NCI-H82 treated with DMSO at 0.1 percent for 48 hours (cell line): ENCODE measurements at regions not wholly inside any gene's neighbourhood (a gene's known extent, or its start where the extent isn't known, plus 50 kb on each side); places are given as distances from the start of the nearest gene placed in this dataset.
A peak's percentile ranks its signal among the peaks of the same experiment; 100 is the strongest.
"Not testable (repeated sequence)": the region's sequence is repeated elsewhere in the genome, so short reads cannot be mapped to it uniquely, and the experiment has no call there.

ENCODE experiments used
- DNase-seq: peaks from one replicate; lab custom pipeline; 2025; ENCODE audit not compliant: unreplicated experiment; lab: John Stamatoyannopoulos, UW

- no peak for DNase-seq
These were observed 168.9 kb downstream of the C11orf91 start for GRCh38 chr11:33531743-33532181.

- DNase-seq, result no peak
These were observed 169.8 kb downstream of the C11orf91 start for GRCh38 chr11:33530815-33531214.

GRCh38 chr11:33529461-33529860 lies 171.2 kb downstream of the C11orf91 start:
- no peak for DNase-seq

GRCh38 chr11:33527738-33528137 lies 172.9 kb downstream of the C11orf91 start:
- DNase-seq, result not testable (repeated sequence)

- no peak for DNase-seq
These were observed 174.8 kb downstream of the C11orf91 start for GRCh38 chr11:33525789-33526188.

GRCh38 chr11:33521384-33521783 lies 179.2 kb downstream of the C11orf91 start:
- no peak for DNase-seq

GRCh38 chr11:33520112-33520511 lies 180.5 kb downstream of the C11orf91 start:
- DNase-seq, result no peak

- DNase-seq, result no peak
These were observed 185.3 kb downstream of the C11orf91 start for GRCh38 chr11:33515347-33515746.

GRCh38 chr11:33514079-33514925 lies 186.3 kb downstream of the C11orf91 start:
- DNase-seq, result no peak

- no peak for DNase-seq
These were observed 191.0 kb downstream of the C11orf91 start for GRCh38 chr11:33509632-33510031.

- peak; percentile 12 for DNase-seq
These were observed 192.7 kb downstream of the C11orf91 start for GRCh38 chr11:33507967-33508366.

GRCh38 chr11:33507356-33507755 lies 193.3 kb downstream of the C11orf91 start:
- no peak for DNase-seq

GRCh38 chr11:33505093-33505492 lies 195.5 kb downstream of the C11orf91 start:
- no peak for DNase-seq

GRCh38 chr11:33500861-33501479 lies 199.7 kb downstream of the C11orf91 start:
- no peak for DNase-seq

GRCh38 chr11:33500332-33500731 lies 200.3 kb downstream of the C11orf91 start:
- no peak for DNase-seq

GRCh38 chr11:33492596-33492995 lies 208.0 kb downstream of the C11orf91 start:
- no peak for DNase-seq

GRCh38 chr11:33490842-33491370 lies 209.7 kb downstream of the C11orf91 start:
- DNase-seq, result no peak

- DNase-seq, result no peak
These were observed 211.7 kb downstream of the C11orf91 start for GRCh38 chr11:33488971-33489370.

- no peak for DNase-seq
These were observed 220.0 kb downstream of the C11orf91 start for GRCh38 chr11:33480626-33481025.

GRCh38 chr11:33479231-33479630 lies 221.4 kb downstream of the C11orf91 start:
- no peak for DNase-seq

- no peak for DNase-seq
These were observed 221.0 kb downstream of the HIPK3 start for GRCh38 chr11:33478111-33478573.
